Liver (tissue), 8 donors: ENCODE measurements at regions not wholly inside any gene's neighbourhood (a gene's known extent, or its start where the extent isn't known, plus 50 kb on each side); places are given as distances from the start of the nearest gene placed in this dataset.

ENCODE experiments used
- DNase-seq: peaks from one replicate; pipeline ENCODE4 v3.0.0-alpha.2; 2017; ENCODE audit warnings: low spot score
- H3K27ac ChIP-seq, 2 donors: one replicate each; pipeline ENCODE4 v1.7.0; 2013; ENCODE audit warnings: inconsistent platforms in 2 of 2, low read length in 2 of 2, control low read depth in 1 of 2, low read depth in 1 of 2, mild to moderate bottlenecking in 1 of 2
- H3K27me3 ChIP-seq, 4 donors: one replicate each; pipeline versions ENCODE4 v1.6.1 to v1.7.0; 2013; ENCODE audit warnings: low read length in 3 of 4, inconsistent platforms in 1 of 4, mild to moderate bottlenecking in 1 of 4, moderate library complexity in 1 of 4; ENCODE audit not compliant: control insufficient read depth in 4 of 4, insufficient read depth in 4 of 4
- H3K36me3 ChIP-seq, 4 donors: one replicate each; pipeline versions ENCODE4 v1.6.1 to v1.7.0; 2013; ENCODE audit warnings: low read length in 3 of 4, mild to moderate bottlenecking in 3 of 4, low read depth in 1 of 4, moderate library complexity in 1 of 4; ENCODE audit not compliant: control insufficient read depth in 4 of 4, insufficient read depth in 3 of 4
- H3K4me1 ChIP-seq, 4 donors: one replicate each; pipeline versions ENCODE4 v1.6.1 to v1.7.0; 2013; ENCODE audit warnings: low read length in 3 of 4, mild to moderate bottlenecking in 3 of 4, moderate library complexity in 1 of 4; ENCODE audit not compliant: control insufficient read depth in 4 of 4, insufficient read depth in 4 of 4
- H3K4me3 ChIP-seq, 3 donors: one replicate each; pipeline versions ENCODE4 v1.6.1 to v1.7.0; 2013; ENCODE audit warnings: low read length in 3 of 3, control low read depth in 1 of 3, low read depth in 1 of 3, mild to moderate bottlenecking in 1 of 3
- H3K9ac ChIP-seq, 2 donors: one replicate each; pipeline ENCODE4 v1.7.0; 2013; ENCODE audit warnings: low read length in 2 of 2, mild to moderate bottlenecking in 2 of 2, moderate library complexity in 2 of 2, control low read depth in 1 of 2, low read depth in 1 of 2
- H3K9me3 ChIP-seq, 4 donors: one replicate each; pipeline versions ENCODE4 v1.6.1 to v1.7.0; 2013; ENCODE audit warnings: low read length in 3 of 4; ENCODE audit not compliant: control insufficient read depth in 4 of 4
- ATF3 ChIP-seq: IDR thresholded peaks from 2 replicates; pipeline ENCODE4 v1.6.1; 2016; ENCODE audit warnings: antibody characterized with exemption
- CTCF ChIP-seq: fragments of 150-350 bp; IDR thresholded peaks from 2 replicates; pipeline ENCODE4 v1.5.1; 2017; ENCODE audit warnings: improper control_type of control experiment, low read depth, low read length; ENCODE audit not compliant: missing input control
- EGR1 ChIP-seq, 2 donors: IDR thresholded peaks; 2 replicates each; pipeline ENCODE4 v1.6.1; 2016 to 2018; ENCODE audit warnings: antibody characterized with exemption in 2 of 2, low read depth in 2 of 2
- FOXA1 ChIP-seq: IDR thresholded peaks from 2 replicates; pipeline ENCODE4 v1.6.1; 2016; ENCODE audit warnings: antibody characterized with exemption
- FOXA2 ChIP-seq: IDR thresholded peaks from 2 replicates; pipeline ENCODE4 v1.6.1; 2016; ENCODE audit warnings: antibody characterized with exemption
- GABPA ChIP-seq, 2 donors: IDR thresholded peaks in 1 of 2; conservative IDR thresholded peaks in 1 of 2; 2 replicates each; pipeline ENCODE4 v1.6.1; 2016; ENCODE audit warnings: antibody characterized with exemption in 2 of 2, mild to moderate bottlenecking in 1 of 2, moderate library complexity in 1 of 2
- HNF4A ChIP-seq, 2 donors: conservative IDR thresholded peaks; 2 replicates each; pipeline ENCODE4 v1.6.1; 2016; ENCODE audit warnings: antibody characterized with exemption in 2 of 2, mild to moderate bottlenecking in 2 of 2
- HNF4G ChIP-seq: IDR thresholded peaks from 2 replicates; pipeline ENCODE4 v1.6.1; 2016; ENCODE audit warnings: antibody characterized with exemption
- JUND ChIP-seq, 2 donors: IDR thresholded peaks; 2 replicates each; pipeline ENCODE4 v1.6.1; 2016; ENCODE audit warnings: antibody characterized with exemption in 2 of 2
- MAX ChIP-seq: IDR thresholded peaks from 2 replicates; pipeline ENCODE4 v1.6.1; 2016; ENCODE audit warnings: antibody characterized with exemption
- NR2F2 ChIP-seq: IDR thresholded peaks from 2 replicates; pipeline ENCODE4 v1.6.1; 2016; ENCODE audit warnings: antibody characterized with exemption
- RAD21 ChIP-seq, 2 donors: IDR thresholded peaks; 2 replicates each; pipeline ENCODE4 v1.6.1; 2016; ENCODE audit warnings: antibody characterized with exemption in 2 of 2, mild to moderate bottlenecking in 2 of 2
- REST ChIP-seq: IDR thresholded peaks from 2 replicates; pipeline ENCODE4 v1.6.1; 2016; ENCODE audit warnings: antibody characterized with exemption, mild to moderate bottlenecking
- RXRA ChIP-seq, 2 donors: IDR thresholded peaks; 2 replicates each; pipeline ENCODE4 v1.6.1; 2017 to 2018; ENCODE audit warnings: antibody characterized with exemption in 2 of 2, mild to moderate bottlenecking in 1 of 2
- TAF1 ChIP-seq: conservative IDR thresholded peaks from 2 replicates; pipeline ENCODE4 v1.6.1; 2016; ENCODE audit warnings: antibody characterized with exemption, mild to moderate bottlenecking
- YY1 ChIP-seq: IDR thresholded peaks from 2 replicates; pipeline ENCODE4 v1.6.1; 2016; ENCODE audit warnings: antibody characterized with exemption, mild to moderate bottlenecking
- WGBS: extraction: QIAGEN DNeasy Blood & Tissue Kit; methylation state at CpG from one replicate; pipeline ENCODE4 v1.1.7; 2013; 5-methylcytosine and 5-hydroxymethylcytosine counted together
- donor health status: healthy.
- donor health status: healthy.
- donor health status: healthy.
- donor health status: healthy.
- donor health status: healthy.

- DNase-seq, result peak; percentile 23
Observed at GRCh38 chr10:46216003-46216634, 70.7 kb upstream of the ANTXRL start.

More at GRCh38 chr10:46216003-46216634, 70.7 kb upstream of the ANTXRL start:
- Histone ChIP-seq H3K4me1 (no peaks in the 10 kb centered on the region), H3K36me3 (no peaks in the 10 kb centered on the region), H3K27me3 (no peaks in the 10 kb centered on the region), H3K4me3 (no peak overlapping the region), H3K27ac (no peak overlapping the region), H3K9ac (no peak overlapping the region), H3K9me3 (no peaks in the 10 kb centered on the region)
- TF ChIP-seq FOXA2 (no peak), HNF4G (no peak), JUND (IDR thresholded peaks at IDR 0.05) (no peak), EGR1 (IDR thresholded peaks at IDR 0.05; ENCODE audit: low read depth in 2 of 2) (no peak), GABPA (IDR thresholded peaks at IDR 0.05 in 1 of 2, conservative IDR thresholded peaks at IDR 0.05 in 1 of 2) (no peak), NR2F2 (no peak), MAX (no peak), CTCF (no peak), FOXA1 (no peak), YY1 (no peak), RAD21 (IDR thresholded peaks at IDR 0.05) (no peak), ATF3 (no peak), HNF4A (conservative IDR thresholded peaks at IDR 0.05) (no peak), RXRA (IDR thresholded peaks at IDR 0.05) (no peak), TAF1 (no peak), REST (no peak)
- WGBS, result 88% methylated on average over 6 of the region's 6 CpGs
